IMR-90 (cell line): ENCODE measurements at regions not wholly inside any gene's neighbourhood (a gene's known extent, or its start where the extent isn't known, plus 50 kb on each side); places are given as distances from the start of the nearest gene placed in this dataset.

Experiments
- ATAC-seq: fragments of 200-7000 bp; cut with Tn5 transposase; 2 replicates; pipeline ENCODE4 v1.9.1; 2020; ENCODE audit warnings: low read depth, mild to moderate bottlenecking, moderate library complexity
- BruUV-seq: library from RNA; stranded (reverse); fragments of 400-500 nt; replicated peaks from 2 replicates; lab custom pipeline; 2021; lab: Mats Ljungman, UMichigan
- CTCF ChIA-PET: fragments of 300-600 bp; formaldehyde crosslinking; extraction: SDS; loops from one replicate; lab custom pipeline; 2021; ENCODE audit warnings: antibody characterized with exemption; lab: Yijun Ruan, JAX
- POLR2A ChIA-PET: fragments of 300-600 bp; sonication (Branson Sonifier 250); formaldehyde crosslinking; loops from one replicate; lab custom pipeline; 2022; ENCODE audit warnings: antibody characterized with exemption; ENCODE audit not compliant: unreplicated experiment; lab: Charles Lee
- DNase-seq: peaks from one replicate; pipeline ENCODE4 v3.0.0; 2013
- H2AFZ ChIP-seq: replicated peaks from 2 replicates; pipeline ENCODE3; 2013; ENCODE audit warnings: low read length, mild to moderate bottlenecking; ENCODE audit not compliant: poor library complexity
- H2AK5ac ChIP-seq: 2 replicates; pipeline ENCODE4 v1.6.1; 2013; ENCODE audit warnings: low read depth, low read length, inconsistent platforms
- H2AK9ac ChIP-seq: replicated peaks from 2 replicates; pipeline ENCODE3; 2013; ENCODE audit warnings: mild to moderate bottlenecking, low read depth, low read length, moderate library complexity; ENCODE audit not compliant: poor library complexity
- H2BK120ac ChIP-seq: 2 replicates; pipeline ENCODE4 v1.6.1; 2013; ENCODE audit warnings: low read depth, low read length, inconsistent platforms
- H2BK15ac ChIP-seq: 3 replicates; pipeline ENCODE4 v1.6.1; 2013; ENCODE audit warnings: low read depth, low read length, inconsistent platforms
- H2BK20ac ChIP-seq: 2 replicates; pipeline ENCODE4 v1.6.1; 2013; ENCODE audit warnings: low read depth, mild to moderate bottlenecking, inconsistent platforms, low read length, moderate library complexity
- H2BK5ac ChIP-seq: 2 replicates; pipeline ENCODE4 v1.6.1; 2013; ENCODE audit warnings: mild to moderate bottlenecking, low read depth, low read length, inconsistent platforms; ENCODE audit not compliant: poor library complexity, severe bottlenecking
- H3K14ac ChIP-seq: replicated peaks from 2 replicates; pipeline ENCODE4 v1.6.1; 2013; ENCODE audit warnings: low read depth, low read length, inconsistent platforms
- H3K18ac ChIP-seq: 2 replicates; pipeline ENCODE4 v1.6.1; 2013; ENCODE audit warnings: low read depth, low read length, control low read depth
- H3K23ac ChIP-seq: 2 replicates; pipeline ENCODE4 v1.6.1; 2013; ENCODE audit warnings: low read depth, low read length, inconsistent platforms
- H3K27ac ChIP-seq: 2 replicates; pipeline ENCODE4 v1.5.1; 2013; ENCODE audit warnings: mild to moderate bottlenecking, control low read depth, low read length; ENCODE audit not compliant: insufficient read depth
- H3K27me3 ChIP-seq: 2 replicates; pipeline ENCODE4 v1.6.1; 2013; ENCODE audit warnings: low read length; ENCODE audit not compliant: control insufficient read depth, insufficient read depth
- H3K36me3 ChIP-seq: 2 replicates; pipeline ENCODE4 v1.6.1; 2013; ENCODE audit warnings: low read length, mixed read lengths; ENCODE audit not compliant: control insufficient read depth, insufficient read depth
- H3K4ac ChIP-seq: 2 replicates; pipeline ENCODE4 v1.6.1; 2013; ENCODE audit warnings: low read depth, low read length, inconsistent platforms
- H3K4me1 ChIP-seq: 2 replicates; pipeline ENCODE4 v1.6.1; 2013; ENCODE audit warnings: low read length, mixed read lengths; ENCODE audit not compliant: control insufficient read depth, insufficient read depth
- H3K4me2 ChIP-seq: 2 replicates; pipeline ENCODE4 v1.6.1; 2013; ENCODE audit warnings: low read depth, mild to moderate bottlenecking, control low read depth, low read length, moderate library complexity
- H3K4me3 ChIP-seq: 2 replicates; pipeline ENCODE4 v1.5.1; 2013; ENCODE audit warnings: low read depth, mild to moderate bottlenecking, control low read depth, low read length, moderate library complexity; ENCODE audit not compliant: insufficient read depth
- H3K56ac ChIP-seq: 2 replicates; pipeline ENCODE4 v1.6.1; 2013; ENCODE audit warnings: low read length, inconsistent platforms; ENCODE audit not compliant: insufficient read depth; ENCODE audit errors: extremely low read depth
- H3K79me1 ChIP-seq, 2 experiments: 2 replicates each; pipeline ENCODE4 v1.6.1; 2013; ENCODE audit warnings: low read length in 2 of 2, inconsistent platforms in 1 of 2, low read depth in 1 of 2
- H3K9ac ChIP-seq: 2 replicates; pipeline ENCODE4 v1.6.1; 2013; ENCODE audit warnings: low read depth, low read length, control low read depth
- H3K9me1 ChIP-seq: 2 replicates; pipeline ENCODE4 v1.6.1; 2013; ENCODE audit warnings: low read length, inconsistent platforms; ENCODE audit not compliant: insufficient read depth
- H3K9me3 ChIP-seq: 2 replicates; pipeline ENCODE4 v1.6.1; 2013; ENCODE audit warnings: low read length; ENCODE audit not compliant: control insufficient read depth, insufficient read depth
- H4K20me1 ChIP-seq: 2 replicates; pipeline ENCODE4 v1.6.1; 2013; ENCODE audit warnings: low read length, inconsistent platforms; ENCODE audit not compliant: insufficient read depth
- H4K5ac ChIP-seq: 2 replicates; pipeline ENCODE4 v1.6.1; 2013; ENCODE audit warnings: mild to moderate bottlenecking, low read depth, low read length, control low read depth
- H4K8ac ChIP-seq, 2 experiments: 2 replicates each; pipeline ENCODE4 v1.6.1; 2013; ENCODE audit warnings: low read depth in 2 of 2, low read length in 2 of 2, control low read depth in 1 of 2, inconsistent platforms in 1 of 2
- H4K91ac ChIP-seq: 2 replicates; pipeline ENCODE4 v1.6.1; 2013; ENCODE audit warnings: low read depth, low read length, inconsistent platforms; ENCODE audit not compliant: insufficient read depth
- CHD1 ChIP-seq: IDR thresholded peaks from 2 replicates; pipeline ENCODE4 v1.6.1; 2012; ENCODE audit warnings: low read depth, low read length, improper control_type of control experiment
- CTCF ChIP-seq: conservative IDR thresholded peaks from 2 replicates; pipeline ENCODE4 v1.5.1; 2012; ENCODE audit warnings: mild to moderate bottlenecking, low read depth, low read length, improper control_type of control experiment
- FOS ChIP-seq: fragments of 150-350 bp; IDR thresholded peaks from 2 replicates; pipeline ENCODE4 v1.6.1; 2016; ENCODE audit warnings: low read depth, low read length
- MXI1 ChIP-seq: IDR thresholded peaks from 2 replicates; pipeline ENCODE4 v1.6.1; 2012; ENCODE audit warnings: low read depth, mild to moderate bottlenecking, low read length, moderate library complexity, borderline replicate concordance
- NFE2L2 ChIP-seq: fragments of 150-350 bp; IDR thresholded peaks from 2 replicates; pipeline ENCODE4 v1.6.1; 2016; ENCODE audit warnings: low read depth, mild to moderate bottlenecking, low read length
- RAD21 ChIP-seq: IDR thresholded peaks from 2 replicates; pipeline ENCODE4 v1.6.1; 2012; ENCODE audit warnings: low read length, improper control_type of control experiment
- RCOR1 ChIP-seq: IDR thresholded peaks from 2 replicates; pipeline ENCODE4 v1.6.1; 2012; ENCODE audit warnings: mild to moderate bottlenecking, low read length, improper control_type of control experiment; ENCODE audit not compliant: insufficient replicate concordance
- USF2 ChIP-seq: fragments of 150-350 bp; IDR thresholded peaks from 2 replicates; pipeline ENCODE4 v1.6.1; 2017; ENCODE audit warnings: mild to moderate bottlenecking, antibody characterized with exemption, low read length, low read depth
- WGBS, 2 experiments: methylation state at CpG; one replicate each; pipeline versions ENCODE4 v1.1.5 to v1.1.7; 2013; ENCODE audit warnings: missing lambda C conversion rate in 2 of 2; ENCODE audit not compliant: insufficient read length in 1 of 2; ENCODE audit errors: extremely low coverage in 2 of 2; 5-methylcytosine and 5-hydroxymethylcytosine counted together
- dilution Hi-C: fragments of 300-500 bp; cut with HindIII; formaldehyde crosslinking; loops from one replicate; pipeline ENCODE4 v1.14.3; 2018; ENCODE audit warnings: low sequenced_read_pairs; ENCODE audit not compliant: unreplicated experiment
- in situ Hi-C: fragments of 300-500 bp; cut with MboI; formaldehyde crosslinking; loops from 3 replicates; pipeline ENCODE4 v1.14.3; 2019; ENCODE audit warnings: low sequenced_read_pairs, inconsistent platforms, mixed read lengths
- intact Hi-C: fragments of 100-400 bp; cut with micrococcal nuclease; formaldehyde crosslinking; loops from 2 replicates; pipeline ENCODE4 v1.10.0; 2022

- Histone ChIP-seq H3K14ac (no peak overlapping the region), H4K20me1 (no peaks in the 10 kb centered on the region), H3K27ac (no peak overlapping the region), H3K56ac (no peak overlapping the region), H3K9me1 (peaks cover 5% of the 10 kb centered on the region; the same call in 1 of the 2 replicates), H2BK5ac (no peak overlapping the region), H3K4me3 (no peak overlapping the region), H4K8ac (no peak overlapping the region), H3K36me3 (no peaks in the 10 kb centered on the region), H3K27me3 (no peaks in the 10 kb centered on the region), H3K9me3 (no peaks in the 10 kb centered on the region), H3K4ac (no peak overlapping the region), H3K9ac (no peak overlapping the region), H4K91ac (no peak overlapping the region), H2AFZ (no peak overlapping the region), H3K23ac (no peak overlapping the region), H2BK15ac (no peak overlapping the region), H2BK120ac (no peak overlapping the region), H3K4me2 (no peak overlapping the region), H4K5ac (no peak overlapping the region), H2AK5ac (no peak overlapping the region), H2BK20ac (no peak overlapping the region), H3K18ac (no peak overlapping the region), H3K4me1 (peaks cover 11% of the 10 kb centered on the region), H3K79me1 (no peaks in the 10 kb centered on the region), H2AK9ac (no peak overlapping the region)
- ChIA-PET CTCF (interaction anchor here (0.6 to 1.9 kb wide), 2 partner anchors 10 to 141 kb away, joined by 3 to 12 read pairs; no protein-coding TSS in a partner anchor), POLR2A (no interaction called here)
- 71% methylated on average over 6 of the region's 10 CpGs; no CpG with 5 or more reads in 1 of the 2 experiments for WGBS, 2 experiments
- intact Hi-C loops (no loop called here), in situ Hi-C loops (no loop called here), dilution Hi-C loops (no loop called here)
- ATAC-seq, result no peak
- no peak for TF ChIP-seq NFE2L2
- TF ChIP-seq RCOR1, result no peak
- TF ChIP-seq MXI1, result no peak
- no peak for TF ChIP-seq CHD1
- no peak for TF ChIP-seq CTCF
- no peak for TF ChIP-seq USF2
- no peak for TF ChIP-seq FOS
- TF ChIP-seq RAD21, result no peak
- no peak for DNase-seq
- BruUV-seq, result no TSS peak
Observed at GRCh38 chr18:73852789-73853549, 294.7 kb downstream of the FBXO15 start.
